GM12864 (cell line): ENCODE measurements at regions not wholly inside any gene's neighbourhood (a gene's known extent, or its start where the extent isn't known, plus 50 kb on each side); places are given as distances from the start of the nearest gene placed in this dataset.

Experiments used
- DNase-seq: peaks from one replicate; pipeline ENCODE4 v3.0.0-alpha.2; 2011; ENCODE audit warnings: low read depth
- H3K4me3 ChIP-seq: 2 replicates; pipeline ENCODE4 v1.5.1; 2011; ENCODE audit warnings: mild to moderate bottlenecking, low read depth, low read length, control low read depth
- CTCF ChIP-seq: IDR thresholded peaks from 2 replicates; pipeline ENCODE4 v1.5.1; 2011; ENCODE audit warnings: low read depth, mild to moderate bottlenecking, moderate library complexity, low read length, control low read depth, inconsistent platforms; ENCODE audit errors: missing control alignments

GRCh38 chr14:84167026-84167425 lies 1362.9 kb upstream of the FLRT2 start:
- DNase-seq, result no peak
- no peak for TF ChIP-seq CTCF

GRCh38 chr14:84180336-84180735 lies 1349.6 kb upstream of the FLRT2 start:
- TF ChIP-seq CTCF, result no peak
- H3K4me3 ChIP-seq, result no peak overlapping the region
- no peak for DNase-seq

More at GRCh38 chr14:84167026-84167425, 1362.9 kb upstream of the FLRT2 start:
- H3K4me3 ChIP-seq, result no peak overlapping the region

- no peak for TF ChIP-seq CTCF
- no peak overlapping the region for H3K4me3 ChIP-seq
- DNase-seq, result no peak
These were observed 1348.9 kb upstream of the FLRT2 start for GRCh38 chr14:84181072-84181471.

- no peak overlapping the region for H3K4me3 ChIP-seq
- TF ChIP-seq CTCF, result no peak
- DNase-seq, result no peak
These were observed 1334.4 kb upstream of the FLRT2 start for GRCh38 chr14:84195514-84195913.

- H3K4me3 ChIP-seq, result no peak overlapping the region
- TF ChIP-seq CTCF, result no peak
- DNase-seq, result no peak
These were observed 1332.2 kb upstream of the FLRT2 start for GRCh38 chr14:84197704-84198103.

- DNase-seq, result no peak
- no peak overlapping the region for H3K4me3 ChIP-seq
- TF ChIP-seq CTCF, result no peak
These were observed 1327.5 kb upstream of the FLRT2 start for GRCh38 chr14:84202486-84202885.

- TF ChIP-seq CTCF, result no peak
- H3K4me3 ChIP-seq, result no peak overlapping the region
- no peak for DNase-seq
These were observed 1326.0 kb upstream of the FLRT2 start for GRCh38 chr14:84203896-84204295.
